Endothelial cell of umbilical vein (primary cell): ENCODE measurements at regions not wholly inside any gene's neighbourhood (a gene's known extent, or its start where the extent isn't known, plus 50 kb on each side); places are given as distances from the start of the nearest gene placed in this dataset.

Experiments
- BruUV-seq: library from RNA; stranded (reverse); fragments of 400-500 nt; replicated peaks from 2 replicates; lab custom pipeline; 2021; lab: Mats Ljungman, UMichigan
- CTCF ChIA-PET: fragments of 300-600, 350-600 bp; sonication (Branson Sonifier 250); formaldehyde crosslinking; loops from one replicate; lab custom pipeline; 2021; ENCODE audit warnings: antibody characterized with exemption, inconsistent platforms; lab: Charles Lee
- POLR2A ChIA-PET: fragments of 300-600, 350-600 bp; sonication (Branson Sonifier 250); formaldehyde crosslinking; loops from one replicate; lab custom pipeline; 2021; ENCODE audit warnings: antibody characterized with exemption, inconsistent platforms; lab: Charles Lee
- DNase-seq: peaks from one replicate; pipeline ENCODE4 v3.0.0-alpha.2; 2011; ENCODE audit warnings: low read depth, low spot score
- FAIRE-seq: peaks from 2 replicates; lab custom pipeline; 2011; peaks lifted over from hg19 to GRCh38; lab: Jason Lieb, UNC
- H2AFZ ChIP-seq: 2 replicates; pipeline ENCODE4 v1.6.0; 2012; ENCODE audit warnings: low read depth, low read length, control low read depth, inconsistent platforms
- H3K27ac ChIP-seq: 2 replicates; pipeline ENCODE4 v1.5.1; 2011; ENCODE audit warnings: low read depth, mild to moderate bottlenecking, control low read depth, low read length, moderate library complexity; ENCODE audit not compliant: insufficient read depth
- H3K27me3 ChIP-seq, 2 experiments: 2 replicates each; pipeline versions ENCODE4 v1.6.0 to v1.6.1; 2011; ENCODE audit warnings: low read length in 2 of 2, mixed read lengths in 1 of 2; ENCODE audit not compliant: control insufficient read depth in 2 of 2, insufficient read depth in 2 of 2
- H3K36me3 ChIP-seq, 2 experiments: 2 replicates in 1 of 2; 3 replicates in 1 of 2; pipeline ENCODE4 v1.5.1; 2011; ENCODE audit warnings: low read length in 2 of 2, mild to moderate bottlenecking in 1 of 2, moderate library complexity in 1 of 2; ENCODE audit not compliant: control insufficient read depth in 2 of 2, insufficient read depth in 2 of 2; ENCODE audit errors: extremely low read depth in 1 of 2
- H3K4me1 ChIP-seq: 3 replicates; pipeline ENCODE4 v1.5.1; 2011; ENCODE audit warnings: mild to moderate bottlenecking, low read length; ENCODE audit not compliant: control insufficient read depth, insufficient read depth; ENCODE audit errors: extremely low read depth
- H3K4me2 ChIP-seq: 2 replicates; pipeline ENCODE4 v1.6.1; 2011; ENCODE audit warnings: low read length, control low read depth, mixed read lengths; ENCODE audit not compliant: insufficient read depth
- H3K4me3 ChIP-seq, 3 experiments: fragments of 200-600 bp in 1 of 3; sonication (generic), shearing (Covaris generic) in 1 of 3; replicated peaks in 1 of 3; 2 replicates each; pipeline ENCODE4 v1.5.1; 2011 to 2016; ENCODE audit warnings: control low read depth in 3 of 3, low read length in 3 of 3, mild to moderate bottlenecking in 2 of 3, inconsistent platforms in 1 of 3, low read depth in 1 of 3, moderate library complexity in 1 of 3; ENCODE audit not compliant: insufficient read depth in 1 of 3
- H3K79me2 ChIP-seq: 2 replicates; pipeline ENCODE4 v1.6.0; 2012; ENCODE audit warnings: low read length, inconsistent platforms; ENCODE audit not compliant: control insufficient read depth, insufficient read depth
- H3K9ac ChIP-seq: replicated peaks from 2 replicates; pipeline ENCODE3; 2011; ENCODE audit warnings: low read length, control low read depth; ENCODE audit not compliant: insufficient read depth; ENCODE audit errors: extremely low read depth
- H3K9me1 ChIP-seq: replicated peaks from 3 replicates; pipeline ENCODE4 v1.6.0; 2011; ENCODE audit warnings: mild to moderate bottlenecking, low read length; ENCODE audit not compliant: control insufficient read depth, insufficient read depth; ENCODE audit errors: extremely low read depth
- H3K9me3 ChIP-seq: replicated peaks from 2 replicates; pipeline ENCODE4 v1.5.1; 2012; ENCODE audit warnings: low read length, inconsistent platforms; ENCODE audit not compliant: control insufficient read depth, insufficient read depth
- H4K20me1 ChIP-seq: replicated peaks from 2 replicates; pipeline ENCODE3; 2011; ENCODE audit warnings: mild to moderate bottlenecking, low read length; ENCODE audit not compliant: control insufficient read depth, insufficient read depth; ENCODE audit errors: extremely low read depth
- CTCF ChIP-seq, 2 donors: IDR thresholded peaks; 1 replicate in 1 of 2; 2 replicates in 1 of 2; pipeline ENCODE4 v1.5.1; 2011; ENCODE audit warnings: low read length in 2 of 2, mild to moderate bottlenecking in 2 of 2, moderate library complexity in 2 of 2, control low read depth in 1 of 2, inconsistent platforms in 1 of 2, low read depth in 1 of 2; ENCODE audit not compliant: insufficient read depth in 1 of 2; ENCODE audit errors: extremely low read depth in 1 of 2
- EZH2 ChIP-seq: IDR thresholded peaks from 2 replicates; pipeline ENCODE4 v1.6.1; 2012; ENCODE audit warnings: borderline replicate concordance, low read depth, mild to moderate bottlenecking, moderate library complexity, low read length, inconsistent platforms; ENCODE audit not compliant: severe bottlenecking
- FOS ChIP-seq: IDR thresholded peaks from 2 replicates; pipeline ENCODE4 v1.6.1; 2011; ENCODE audit warnings: mild to moderate bottlenecking, low read length, moderate library complexity, borderline replicate concordance; ENCODE audit not compliant: insufficient read depth
- GATA2 ChIP-seq: IDR thresholded peaks from 2 replicates; pipeline ENCODE4 v1.7.0; 2011; ENCODE audit warnings: low read depth, mild to moderate bottlenecking, moderate library complexity, mixed read lengths, low read length; ENCODE audit not compliant: insufficient read length, insufficient read depth
- JUN ChIP-seq: IDR thresholded peaks from 2 replicates; pipeline ENCODE4 v1.6.1; 2011; ENCODE audit warnings: borderline replicate concordance, low read depth; ENCODE audit not compliant: insufficient read length, insufficient read depth
- MAX ChIP-seq: IDR thresholded peaks from 2 replicates; pipeline ENCODE4 v1.6.1; 2011; ENCODE audit not compliant: insufficient read depth, insufficient read length
- MYC ChIP-seq: IDR thresholded peaks from one replicate; pipeline ENCODE4 v1.6.1; 2011; ENCODE audit warnings: mild to moderate bottlenecking, low read depth, low read length
- POLR2A ChIP-seq: IDR thresholded peaks from 2 replicates; pipeline ENCODE4 v1.6.1; 2012; ENCODE audit warnings: low read depth, mild to moderate bottlenecking, control low read depth, low read length
- POLR2AphosphoS5 ChIP-seq: IDR thresholded peaks from 2 replicates; pipeline ENCODE4 v1.6.1; 2012; ENCODE audit warnings: low read depth, mild to moderate bottlenecking, control low read depth, low read length, moderate library complexity; ENCODE audit not compliant: insufficient read depth
- dilution Hi-C: fragments of 300-500 bp; cut with MboI; formaldehyde crosslinking; loops from one replicate; pipeline ENCODE4 v1.15.0; 2019; ENCODE audit warnings: low sequenced_read_pairs; ENCODE audit not compliant: extremely low pct_ligation_motif_present
- intact Hi-C: fragments of 100-400 bp; cut with micrococcal nuclease; formaldehyde crosslinking; loops from one replicate; pipeline ENCODE4 v1.10.0; 2022

- H3K27me3 ChIP-seq = no peaks in the 10 kb centered on the region
- no peak overlapping the region for H3K4me3 ChIP-seq
- no peak overlapping the region for H3K27ac ChIP-seq
- DNase-seq (no peak), FAIRE-seq (no peak)
- TF ChIP-seq POLR2AphosphoS5 (no peak), CTCF (IDR thresholded peaks at IDR 0.05; ENCODE audit: extremely low read depth in 1 of 2, insufficient read depth in 1 of 2, low read depth in 1 of 2, low read length in 2 of 2) (no peak), GATA2 (no peak), POLR2A (no peak), FOS (no peak), MAX (no peak)
- ChIA-PET POLR2A (no interaction called here), CTCF (interaction anchor here (1.5 kb wide), 2 partner anchors 9 to 171 kb away, joined by 3 to 4 read pairs; partner anchors contain the start of gene LSM5)
- intact Hi-C loops (no loop called here), dilution Hi-C loops (no loop called here)
- no peaks in the 10 kb centered on the region for H3K9me3 ChIP-seq
- no peaks in the 10 kb centered on the region for H3K9me1 ChIP-seq
- H4K20me1 ChIP-seq = no peaks in the 10 kb centered on the region
- peaks cover 11% of the 10 kb centered on the region for H3K4me1 ChIP-seq
- no peak overlapping the region for H3K4me2 ChIP-seq
- H3K9ac ChIP-seq = no peak overlapping the region
- no TSS peak for BruUV-seq
- H2AFZ ChIP-seq = no peak overlapping the region
- H3K36me3 ChIP-seq = no peaks in the 10 kb centered on the region
- no peaks in the 10 kb centered on the region for H3K79me2 ChIP-seq
Measured at GRCh38 chr7:32660936-32661335, 165.6 kb downstream of the AVL9 start.

DNA sequence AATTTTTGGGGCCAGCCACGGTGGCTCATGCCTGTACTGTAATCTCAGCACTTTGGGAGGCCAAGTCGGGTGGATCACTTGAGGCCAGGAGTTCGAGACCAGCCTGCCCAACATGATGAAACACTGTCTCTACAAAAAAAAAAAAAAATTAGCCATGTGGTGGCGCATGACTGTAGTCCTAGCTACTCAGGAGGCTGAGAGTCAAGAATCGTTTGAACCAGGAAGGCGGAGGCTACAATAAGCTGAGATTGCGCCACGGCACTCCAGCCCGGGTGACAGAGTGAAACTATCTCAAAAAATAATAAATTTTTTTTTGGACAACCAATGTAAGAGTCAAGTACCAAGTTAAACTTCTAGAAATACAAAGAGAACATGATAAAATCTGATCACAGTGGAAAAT, 164.6 kb downstream of the AVL9 start:
- Histone ChIP-seq H2AFZ (no peak overlapping the region), H3K27me3 (no peaks in the 10 kb centered on the region), H3K4me1 (peaks cover 11% of the 10 kb centered on the region), H3K4me2 (no peak overlapping the region), H4K20me1 (no peaks in the 10 kb centered on the region), H3K79me2 (no peaks in the 10 kb centered on the region), H3K9me1 (no peaks in the 10 kb centered on the region), H3K27ac (no peak overlapping the region), H3K9me3 (no peaks in the 10 kb centered on the region), H3K4me3 (no peak overlapping the region), H3K36me3 (no peaks in the 10 kb centered on the region), H3K9ac (no peak overlapping the region)
- dilution Hi-C loops = no loop called here
- ChIA-PET POLR2A (no interaction called here), CTCF (interaction anchor here (1.5 kb wide), 2 partner anchors 10 to 170 kb away, joined by 3 to 4 read pairs; partner anchors contain the start of gene LSM5)
- DNase-seq = no peak
- BruUV-seq = no TSS peak
- intact Hi-C loops = loop anchor here (2.0 kb wide), 1 partner anchor 73 kb away; no protein-coding TSS in a partner anchor
- TF ChIP-seq JUN = no peak
- TF ChIP-seq FOS = no peak
- TF ChIP-seq EZH2 = no peak
- no peak for TF ChIP-seq GATA2
- no peak for TF ChIP-seq POLR2A
- no peak for TF ChIP-seq CTCF (IDR thresholded peaks at IDR 0.05; ENCODE audit: extremely low read depth in 1 of 2, insufficient read depth in 1 of 2, low read depth in 1 of 2, low read length in 2 of 2)
- TF ChIP-seq MAX = no peak
- TF ChIP-seq POLR2AphosphoS5 = no peak
- no peak for TF ChIP-seq MYC
- FAIRE-seq = no peak
